Sigmoid colon (tissue), 6 donors: ENCODE measurements at regions not wholly inside any gene's neighbourhood (a gene's known extent, or its start where the extent isn't known, plus 50 kb on each side); places are given as distances from the start of the nearest gene placed in this dataset.

Source experiments
- DNase-seq: peaks from one replicate; pipeline ENCODE4 v3.0.0-alpha.2; 2019
- H3K27ac ChIP-seq, 4 donors: fragments of 200-600 bp; sonication (generic); one replicate each; pipeline ENCODE4 v1.5.1; 2016 to 2019; ENCODE audit warnings: mild to moderate bottlenecking in 1 of 4
- H3K27me3 ChIP-seq, 3 donors: fragments of 200-600 bp; sonication (generic); one replicate each; pipeline ENCODE4 v1.5.1; 2019; ENCODE audit warnings: mild to moderate bottlenecking in 1 of 3
- H3K36me3 ChIP-seq, 4 donors: fragments of 200-600 bp; sonication (generic); one replicate each; pipeline ENCODE4 v1.5.1; 2016 to 2019
- H3K4me1 ChIP-seq, 4 donors: fragments of 200-600 bp; sonication (generic); one replicate each; pipeline ENCODE4 v1.5.1; 2017 to 2019
- H3K4me3 ChIP-seq, 4 donors: fragments of 200-600 bp; sonication (generic); one replicate each; pipeline ENCODE4 v1.5.1; 2017 to 2019; ENCODE audit warnings: mild to moderate bottlenecking in 2 of 4, moderate library complexity in 1 of 4
- H3K9me3 ChIP-seq, 4 donors: fragments of 200-600 bp in 3 of 4; sonication (generic) in 3 of 4; one replicate each; pipeline versions ENCODE4 v1.5.1 to v1.6.1; 2013 to 2019
- CTCF ChIP-seq, 4 experiments: fragments of 450-650 bp in 3 of 4; fragments of 200-600 bp in 1 of 4; IDR thresholded peaks; one replicate each; pipeline ENCODE4 v1.5.1; 2016 to 2019; ENCODE audit warnings: antibody characterized with exemption in 4 of 4, mild to moderate bottlenecking in 3 of 4, moderate library complexity in 2 of 4
- EP300 ChIP-seq, 4 donors: sonication (generic); formaldehyde crosslinking; IDR thresholded peaks; one replicate each; pipeline ENCODE4 v1.6.1; 2017; ENCODE audit warnings: antibody characterized with exemption in 4 of 4
- POLR2A ChIP-seq, 2 donors: fragments of 450-650 bp; IDR thresholded peaks; one replicate each; pipeline ENCODE4 v1.6.1; 2016; ENCODE audit warnings: antibody characterized with exemption in 2 of 2, mild to moderate bottlenecking in 2 of 2, moderate library complexity in 2 of 2
- POLR2AphosphoS5 ChIP-seq, 4 donors: sonication (generic); formaldehyde crosslinking; IDR thresholded peaks; one replicate each; pipeline ENCODE4 v1.6.1; 2017; ENCODE audit warnings: antibody characterized with exemption in 4 of 4
- WGBS, 2 donors: extraction: QIAGEN DNeasy Blood & Tissue Kit; methylation state at CpG; one replicate each; pipeline ENCODE4 v1.1.7; 2013; 5-methylcytosine and 5-hydroxymethylcytosine counted together
- intact Hi-C: fragments of 100-400 bp; cut with DNase I; formaldehyde crosslinking; loops from one replicate; pipeline ENCODE4 v1.15.1; 2023
- donor health status: healthy with polysubstance abuse.
- donor health status: healthy.

- Histone ChIP-seq H3K9me3 (no peaks in the 10 kb centered on the region), H3K27ac (no peak overlapping the region), H3K4me3 (no peak overlapping the region), H3K27me3 (no peaks in the 10 kb centered on the region), H3K4me1 (no peaks in the 10 kb centered on the region), H3K36me3 (no peaks in the 10 kb centered on the region)
- intact Hi-C loops = no loop called here
- WGBS, 2 donors = 31 to 64% methylated on average over 2 of the region's 2 CpGs
- TF ChIP-seq CTCF (IDR thresholded peaks at IDR 0.05) (no peak), POLR2A (IDR thresholded peaks at IDR 0.05) (no peak), POLR2AphosphoS5 (IDR thresholded peaks at IDR 0.05) (no peak), EP300 (IDR thresholded peaks at IDR 0.05) (no peak)
- no peak for DNase-seq
These were observed 105.8 kb upstream of the NAP1L1 start for GRCh38 chr12:76190299-76190698.

- TF ChIP-seq POLR2AphosphoS5 (IDR thresholded peaks at IDR 0.05) (no peak), EP300 (IDR thresholded peaks at IDR 0.05) (no peak), POLR2A (IDR thresholded peaks at IDR 0.05) (no peak), CTCF (IDR thresholded peaks at IDR 0.05) (no peak)
- Histone ChIP-seq H3K27ac (no peak overlapping the region), H3K4me3 (no peak overlapping the region), H3K4me1 (no peaks in the 10 kb centered on the region), H3K36me3 (no peaks in the 10 kb centered on the region), H3K27me3 (no peaks in the 10 kb centered on the region), H3K9me3 (no peaks in the 10 kb centered on the region)
- DNase-seq = no peak
- 90 to 93% methylated on average over 2 of the region's 2 CpGs for WGBS, 2 donors
- intact Hi-C loops = no loop called here
These were observed 105.4 kb upstream of the NAP1L1 start for GRCh38 chr12:76189851-76190250.

- Histone ChIP-seq H3K27ac (no peak overlapping the region), H3K4me1 (no peaks in the 10 kb centered on the region), H3K9me3 (no peaks in the 10 kb centered on the region), H3K4me3 (no peak overlapping the region), H3K27me3 (no peaks in the 10 kb centered on the region), H3K36me3 (no peaks in the 10 kb centered on the region)
- WGBS, 2 donors = 88 to 90% methylated on average over 1 of the region's 1 CpG
- intact Hi-C loops = no loop called here
- TF ChIP-seq POLR2A (IDR thresholded peaks at IDR 0.05) = no peak
- TF ChIP-seq CTCF (IDR thresholded peaks at IDR 0.05) = no peak
- TF ChIP-seq POLR2AphosphoS5 (IDR thresholded peaks at IDR 0.05) = no peak
- no peak for TF ChIP-seq EP300 (IDR thresholded peaks at IDR 0.05)
- no peak for DNase-seq
These were observed 102.7 kb upstream of the NAP1L1 start for GRCh38 chr12:76187177-76187576.

GRCh38 chr12:76186131-76186906 is 101.8 kb upstream of the NAP1L1 start:
- no peak for DNase-seq
- Histone ChIP-seq H3K4me1 (no peaks in the 10 kb centered on the region), H3K36me3 (no peaks in the 10 kb centered on the region), H3K27ac (no peak overlapping the region), H3K4me3 (no peak overlapping the region), H3K9me3 (no peaks in the 10 kb centered on the region), H3K27me3 (no peaks in the 10 kb centered on the region)
- TF ChIP-seq EP300 (IDR thresholded peaks at IDR 0.05) (no peak), POLR2AphosphoS5 (IDR thresholded peaks at IDR 0.05) (no peak)
- 73 to 78% methylated on average over 6 of the region's 6 CpGs for WGBS, 2 donors
- intact Hi-C loops = no loop called here

GRCh38 chr12:76183459-76184186 is 99.1 kb upstream of the NAP1L1 start:
- Histone ChIP-seq H3K9me3 (no peaks in the 10 kb centered on the region), H3K27me3 (no peaks in the 10 kb centered on the region), H3K27ac (peak overlapping the region in 1 of 4 donors; percentile 42), H3K36me3 (no peaks in the 10 kb centered on the region), H3K4me1 (no peaks in the 10 kb centered on the region), H3K4me3 (no peak overlapping the region)
- DNase-seq = no peak
- intact Hi-C loops = no loop called here
- TF ChIP-seq CTCF (IDR thresholded peaks at IDR 0.05) = no peak
- no peak for TF ChIP-seq EP300 (IDR thresholded peaks at IDR 0.05)
- no peak for TF ChIP-seq POLR2A (IDR thresholded peaks at IDR 0.05)
- no peak for TF ChIP-seq POLR2AphosphoS5 (IDR thresholded peaks at IDR 0.05)
- 58 to 68% methylated on average over 4 of the region's 4 CpGs for WGBS, 2 donors
